ENCODE measurements at regions not wholly inside any gene's neighbourhood (a gene's known extent, or its start where the extent isn't known, plus 50 kb on each side); places are given as distances from the start of the nearest gene placed in this dataset.

- intact Hi-C loops (cut with micrococcal nuclease) = no loop called here
- no peaks in the 10 kb centered on the region for H3K36me3 ChIP-seq (replicated peaks in 1 of 2; ENCODE audit: control insufficient read depth in 1 of 2, insufficient read depth in 2 of 2, low read length in 2 of 2)
- H3K4me3 Mint-ChIP-seq = no peak overlapping the region
These were observed 182.8 kb upstream of the FOXQ1 start for GRCh38 chr6:1129131-1129530.

GRCh38 chr6:1127597-1128288 lies 184.2 kb upstream of the FOXQ1 start:
- no peaks in the 10 kb centered on the region for H3K36me3 Mint-ChIP-seq
- intact Hi-C loops (cut with micrococcal nuclease) = no loop called here
- no peak for DNase-seq

More at GRCh38 chr6:1129131-1129530, 182.8 kb upstream of the FOXQ1 start:
- no peak for TF ChIP-seq CTCF (IDR thresholded peaks at IDR 0.05)
- Histone ChIP-seq H3K9me3 (replicated peaks in 1 of 2; ENCODE audit: control insufficient read depth in 1 of 2, insufficient read depth in 1 of 2, low read length in 2 of 2) (no peaks in the 10 kb centered on the region), H3K79me2 (ENCODE audit: insufficient read depth, low read length) (no peaks in the 10 kb centered on the region), H3K4me2 (replicated peaks; ENCODE audit: extremely low read depth, low read length, poor library complexity, severe bottlenecking) (no peak overlapping the region), H3K9ac (ENCODE audit: insufficient read depth, low read length, poor library complexity, severe bottlenecking) (no peak overlapping the region), H3K27ac (ENCODE audit: low read depth in 1 of 2, low read length in 2 of 2) (no peak overlapping the region), H2AFZ (ENCODE audit: insufficient read depth, low read depth, low read length, poor library complexity, severe bottlenecking) (no peak overlapping the region), H3K4me3 (replicated peaks in 1 of 3; ENCODE audit: low read depth in 2 of 3, low read length in 3 of 3) (no peak overlapping the region), H4K20me1 (ENCODE audit: insufficient read depth, low read length) (no peaks in the 10 kb centered on the region), H3K27me3 (ENCODE audit: control insufficient read depth in 2 of 2, insufficient read depth in 2 of 2, low read length in 2 of 2) (no peaks in the 10 kb centered on the region), H3K4me1 (ENCODE audit: control insufficient read depth in 1 of 2, insufficient read depth in 2 of 2, low read length in 2 of 2) (no peaks in the 10 kb centered on the region)
- H3K27me3 Mint-ChIP-seq (ENCODE audit: low read depth in 3 of 3) = peaks cover 0 to 9% (median 2%) of the 10 kb centered on the region in 3 donors
- DNase-seq = no peak
- no peak overlapping the region for H3K27ac Mint-ChIP-seq
- H3K36me3 Mint-ChIP-seq = no peaks in the 10 kb centered on the region
- peaks cover 0 to 3% (median 1%) of the 10 kb centered on the region in 7 donors for H3K9me3 Mint-ChIP-seq
- WGBS (ENCODE audit: insufficient coverage) = 93% methylated on average over 4 of the region's 8 CpGs
- no peaks in the 10 kb centered on the region for H3K4me1 Mint-ChIP-seq

More at GRCh38 chr6:1127597-1128288, 184.2 kb upstream of the FOXQ1 start:
- no peak for TF ChIP-seq CTCF (IDR thresholded peaks at IDR 0.05)
- Mint-ChIP-seq H3K27ac (no peak overlapping the region), H3K9me3 (peaks cover 0 to 3% (median 1%) of the 10 kb centered on the region in 7 donors), H3K27me3 (ENCODE audit: low read depth in 3 of 3) (peaks cover 0 to 4% (median 1%) of the 10 kb centered on the region in 3 donors), H3K4me1 (no peaks in the 10 kb centered on the region), H3K4me3 (no peak overlapping the region)
- H2AFZ ChIP-seq (ENCODE audit: insufficient read depth, low read depth, low read length, poor library complexity, severe bottlenecking) = no peak overlapping the region
- no peak overlapping the region for H3K9ac ChIP-seq (ENCODE audit: insufficient read depth, low read length, poor library complexity, severe bottlenecking)
- peaks cover 0 to 7% of the 10 kb centered on the region in 2 donors for H3K9me3 ChIP-seq (replicated peaks in 1 of 2; ENCODE audit: control insufficient read depth in 1 of 2, insufficient read depth in 1 of 2, low read length in 2 of 2)
- H3K27me3 ChIP-seq (ENCODE audit: control insufficient read depth in 2 of 2, insufficient read depth in 2 of 2, low read length in 2 of 2) = no peaks in the 10 kb centered on the region
- H3K4me2 ChIP-seq (replicated peaks; ENCODE audit: extremely low read depth, low read length, poor library complexity, severe bottlenecking) = no peak overlapping the region
- no peaks in the 10 kb centered on the region for H4K20me1 ChIP-seq (ENCODE audit: insufficient read depth, low read length)
- H3K4me3 ChIP-seq (replicated peaks in 1 of 3; ENCODE audit: low read depth in 2 of 3, low read length in 3 of 3) = no peak overlapping the region
- H3K4me1 ChIP-seq (ENCODE audit: control insufficient read depth in 1 of 2, insufficient read depth in 2 of 2, low read length in 2 of 2) = no peaks in the 10 kb centered on the region
- H3K36me3 ChIP-seq (replicated peaks in 1 of 2; ENCODE audit: control insufficient read depth in 1 of 2, insufficient read depth in 2 of 2, low read length in 2 of 2) = no peaks in the 10 kb centered on the region
- WGBS (ENCODE audit: insufficient coverage) = 79% methylated on average over 12 of the region's 12 CpGs
- H3K27ac ChIP-seq (ENCODE audit: low read depth in 1 of 2, low read length in 2 of 2) = no peak overlapping the region
- H3K79me2 ChIP-seq (ENCODE audit: insufficient read depth, low read length) = no peaks in the 10 kb centered on the region
